HEK293 (cell line): ENCODE measurements at regions not wholly inside any gene's neighbourhood (a gene's known extent, or its start where the extent isn't known, plus 50 kb on each side); places are given as distances from the start of the nearest gene placed in this dataset.

ENCODE experiments used
- CTCF ChIA-PET: fragments of 350-600 bp; formaldehyde crosslinking; extraction: SDS; loops from one replicate; lab custom pipeline; 2021; ENCODE audit warnings: antibody characterized with exemption; lab: Yijun Ruan, JAX
- POLR2A ChIA-PET: fragments of 300-600 bp; formaldehyde crosslinking; extraction: SDS; loops from one replicate; lab custom pipeline; 2020; ENCODE audit warnings: antibody characterized with exemption, inconsistent platforms; lab: Yijun Ruan, JAX
- H3K27ac ChIP-seq: fragments of 200-500 bp; sonication (Bioruptor generic); 2 replicates; pipeline ENCODE4 v1.5.1; 2014; ENCODE audit warnings: low read depth, low read length, control low read depth, inconsistent platforms; ENCODE audit errors: extremely low read depth
- H3K36me3 ChIP-seq, 2 experiments: fragments of 200-500 bp in 1 of 2; sonication (Bioruptor generic) in 1 of 2; 1 replicate in 1 of 2; 2 replicates in 1 of 2; pipeline ENCODE4 v1.5.1; 2014 to 2017; ENCODE audit warnings: inconsistent platforms in 2 of 2, low read length in 2 of 2; ENCODE audit not compliant: control insufficient read depth in 2 of 2, insufficient read depth in 1 of 2
- H3K4me1 ChIP-seq: fragments of 200-500 bp; sonication (Bioruptor generic); 2 replicates; pipeline ENCODE4 v1.5.1; 2014; ENCODE audit warnings: mild to moderate bottlenecking, low read length, inconsistent platforms; ENCODE audit not compliant: control insufficient read depth, insufficient read depth
- H3K4me3 ChIP-seq: 2 replicates; pipeline ENCODE4 v1.5.1; 2011; ENCODE audit warnings: low read depth, mild to moderate bottlenecking, control low read depth, low read length, moderate library complexity
- H3K9me3 ChIP-seq: fragments of 200-500 bp; sonication (Bioruptor generic); 2 replicates; pipeline ENCODE4 v1.5.1; 2014; ENCODE audit warnings: low read depth, low read length, inconsistent platforms; ENCODE audit not compliant: control insufficient read depth, insufficient read depth
- GLIS2 ChIP-seq: fragments of 450-650 bp; formaldehyde crosslinking; IDR thresholded peaks from 2 replicates; pipeline ENCODE4 v1.5.1; 2016; ENCODE audit warnings: missing biosample characterization, missing genetic modification characterization
- HOXC10 ChIP-seq: sonication (generic); formaldehyde crosslinking; IDR thresholded peaks from 2 replicates; pipeline ENCODE4 v1.8.1; 2023; ENCODE audit warnings: mild to moderate bottlenecking, missing genetic modification reagents
- KLF17 ChIP-seq: fragments of 450-650 bp; formaldehyde crosslinking; IDR thresholded peaks from 2 replicates; pipeline ENCODE4 v1.5.1; 2016; ENCODE audit warnings: missing biosample characterization, missing genetic modification characterization
- KLF9 ChIP-seq: fragments of 450-650 bp; formaldehyde crosslinking; IDR thresholded peaks from 2 replicates; pipeline ENCODE4 v1.5.1; 2016; ENCODE audit warnings: missing biosample characterization, missing genetic modification characterization, low read depth
- PRDM1 ChIP-seq: fragments of 450-650 bp; formaldehyde crosslinking; IDR thresholded peaks from 2 replicates; pipeline ENCODE4; 2016; ENCODE audit warnings: missing biosample characterization, missing genetic modification characterization
- TCF7L2 ChIP-seq: IDR thresholded peaks from 2 replicates; pipeline ENCODE4 v1.6.1; 2011; ENCODE audit warnings: low read depth, mild to moderate bottlenecking, inconsistent platforms, low read length, moderate library complexity, borderline replicate concordance
- ZBTB20 ChIP-seq: fragments of 450-650 bp; formaldehyde crosslinking; IDR thresholded peaks from 2 replicates; pipeline ENCODE4 v1.5.1; 2016; ENCODE audit warnings: missing biosample characterization, missing genetic modification characterization
- ZBTB21 ChIP-seq: fragments of 450-650 bp; formaldehyde crosslinking; IDR thresholded peaks from 2 replicates; pipeline ENCODE4 v1.5.1; 2017; ENCODE audit warnings: missing biosample characterization, missing genetic modification characterization
- ZNF174 ChIP-seq: fragments of 450-650 bp; formaldehyde crosslinking; IDR thresholded peaks from 2 replicates; pipeline ENCODE4 v1.5.0; 2017; ENCODE audit warnings: missing biosample characterization, mild to moderate bottlenecking, missing genetic modification characterization
- ZNF211 ChIP-seq: fragments of 450-650 bp; formaldehyde crosslinking; IDR thresholded peaks from 2 replicates; pipeline ENCODE4 v1.5.1; 2016; ENCODE audit warnings: low read depth, missing biosample characterization, missing genetic modification characterization
- ZNF302 ChIP-seq: fragments of 450-650 bp; formaldehyde crosslinking; IDR thresholded peaks from 2 replicates; pipeline ENCODE4 v1.5.1; 2016; ENCODE audit warnings: missing biosample characterization, missing genetic modification characterization, low read depth
- ZNF341 ChIP-seq: fragments of 450-650 bp; formaldehyde crosslinking; IDR thresholded peaks from 2 replicates; pipeline ENCODE4; 2016; ENCODE audit warnings: low read depth, missing biosample characterization, missing genetic modification characterization
- ZNF362 ChIP-seq: fragments of 450-650 bp; formaldehyde crosslinking; IDR thresholded peaks from 2 replicates; pipeline ENCODE4 v1.5.1; 2016; ENCODE audit warnings: missing biosample characterization, missing genetic modification characterization
- ZNF37A ChIP-seq: fragments of 450-650 bp; IDR thresholded peaks from 2 replicates; pipeline ENCODE4 v1.5.1; 2018; ENCODE audit warnings: missing biosample characterization, missing genetic modification characterization
- ZNF391 ChIP-seq: fragments of 450-650 bp; formaldehyde crosslinking; IDR thresholded peaks from 2 replicates; pipeline ENCODE4 v1.5.1; 2016; ENCODE audit warnings: low read depth, missing biosample characterization, missing genetic modification characterization, borderline replicate concordance
- ZNF426 ChIP-seq: fragments of 450-650 bp; formaldehyde crosslinking; IDR thresholded peaks from 2 replicates; pipeline ENCODE4 v1.5.1; 2017; ENCODE audit warnings: missing biosample characterization, missing genetic modification characterization, mild to moderate bottlenecking, inconsistent platforms, moderate library complexity
- ZNF449 ChIP-seq: fragments of 450-650 bp; formaldehyde crosslinking; IDR thresholded peaks from 2 replicates; pipeline ENCODE4 v1.5.1; 2017; ENCODE audit warnings: missing biosample characterization, mild to moderate bottlenecking, missing genetic modification characterization, moderate library complexity
- ZNF571 ChIP-seq: fragments of 450-650 bp; formaldehyde crosslinking; IDR thresholded peaks from 2 replicates; pipeline ENCODE4 v1.5.0; 2017; ENCODE audit warnings: missing biosample characterization, missing genetic modification characterization
- ZNF670 ChIP-seq: fragments of 450-650 bp; formaldehyde crosslinking; IDR thresholded peaks from 2 replicates; pipeline ENCODE4 v1.5.1; 2016; ENCODE audit warnings: missing biosample characterization, missing genetic modification characterization, low read depth
- ZNF776 ChIP-seq: fragments of 450-650 bp; formaldehyde crosslinking; IDR thresholded peaks from 2 replicates; pipeline ENCODE4 v1.5.0; 2017; ENCODE audit warnings: missing biosample characterization, missing genetic modification characterization, borderline replicate concordance
- ZNF777 ChIP-seq: fragments of 450-650 bp; formaldehyde crosslinking; IDR thresholded peaks from 2 replicates; pipeline ENCODE4 v1.5.1; 2017; ENCODE audit warnings: missing biosample characterization, missing genetic modification characterization, borderline replicate concordance
- ZNF791 ChIP-seq: fragments of 450-650 bp; formaldehyde crosslinking; IDR thresholded peaks from 2 replicates; pipeline ENCODE4 v1.5.1; 2016; ENCODE audit warnings: missing biosample characterization, missing genetic modification characterization
- ZNF792 ChIP-seq: fragments of 450-650 bp; formaldehyde crosslinking; IDR thresholded peaks from 2 replicates; pipeline ENCODE4 v1.5.1; 2016; ENCODE audit warnings: missing biosample characterization, missing genetic modification characterization
- ZSCAN30 ChIP-seq: fragments of 450-650 bp; IDR thresholded peaks from 2 replicates; pipeline ENCODE4 v1.5.1; 2018; ENCODE audit warnings: missing biosample characterization, mild to moderate bottlenecking, missing genetic modification characterization, moderate library complexity
- ZXDB ChIP-seq: fragments of 450-650 bp; formaldehyde crosslinking; IDR thresholded peaks from 2 replicates; pipeline ENCODE4 v1.5.1; 2016; ENCODE audit warnings: missing biosample characterization, missing genetic modification characterization
- TF ChIP-seq, protein P1 (sequence below): fragments of 450-650 bp; formaldehyde crosslinking; IDR thresholded peaks from 2 replicates; pipeline ENCODE4 v1.5.1; 2016; ENCODE audit warnings: missing biosample characterization, missing genetic modification characterization
- TF ChIP-seq, protein P2 (sequence below): fragments of 450-650 bp; formaldehyde crosslinking; IDR thresholded peaks from 2 replicates; pipeline ENCODE4 v1.5.1; 2016; ENCODE audit warnings: missing biosample characterization, missing genetic modification characterization
- TF ChIP-seq, protein P3 (sequence below): fragments of 450-650 bp; formaldehyde crosslinking; IDR thresholded peaks from 2 replicates; pipeline ENCODE4 v1.5.1; 2017; ENCODE audit warnings: missing biosample characterization, missing genetic modification characterization

- Histone ChIP-seq H3K27ac (no peak overlapping the region), H3K4me1 (no peaks in the 10 kb centered on the region), H3K9me3 (no peaks in the 10 kb centered on the region), H3K36me3 (no peaks in the 10 kb centered on the region), H3K4me3 (no peak overlapping the region)
- TF ChIP-seq ZBTB20 (tag by site-specific recombination) (no peak), KLF17 (tag by site-specific recombination) (no peak), ZNF37A (tag by site-specific recombination) (no peak), ZNF791 (no peak), ZNF571 (tag by site-specific recombination) (no peak), ZSCAN30 (no peak), ZNF302 (tag by site-specific recombination) (no peak), ZXDB (tag by site-specific recombination) (no peak), ZNF341 (tag by site-specific recombination) (no peak), KLF9 (tag by site-specific recombination) (no peak), ZNF426 (tag by site-specific recombination) (no peak), ZNF449 (tag by site-specific recombination) (no peak), ZNF777 (tag by site-specific recombination) (no peak), GLIS2 (tag by site-specific recombination) (no peak), ZNF174 (tag by site-specific recombination) (no peak)
- TF ChIP-seq, protein P1, sequence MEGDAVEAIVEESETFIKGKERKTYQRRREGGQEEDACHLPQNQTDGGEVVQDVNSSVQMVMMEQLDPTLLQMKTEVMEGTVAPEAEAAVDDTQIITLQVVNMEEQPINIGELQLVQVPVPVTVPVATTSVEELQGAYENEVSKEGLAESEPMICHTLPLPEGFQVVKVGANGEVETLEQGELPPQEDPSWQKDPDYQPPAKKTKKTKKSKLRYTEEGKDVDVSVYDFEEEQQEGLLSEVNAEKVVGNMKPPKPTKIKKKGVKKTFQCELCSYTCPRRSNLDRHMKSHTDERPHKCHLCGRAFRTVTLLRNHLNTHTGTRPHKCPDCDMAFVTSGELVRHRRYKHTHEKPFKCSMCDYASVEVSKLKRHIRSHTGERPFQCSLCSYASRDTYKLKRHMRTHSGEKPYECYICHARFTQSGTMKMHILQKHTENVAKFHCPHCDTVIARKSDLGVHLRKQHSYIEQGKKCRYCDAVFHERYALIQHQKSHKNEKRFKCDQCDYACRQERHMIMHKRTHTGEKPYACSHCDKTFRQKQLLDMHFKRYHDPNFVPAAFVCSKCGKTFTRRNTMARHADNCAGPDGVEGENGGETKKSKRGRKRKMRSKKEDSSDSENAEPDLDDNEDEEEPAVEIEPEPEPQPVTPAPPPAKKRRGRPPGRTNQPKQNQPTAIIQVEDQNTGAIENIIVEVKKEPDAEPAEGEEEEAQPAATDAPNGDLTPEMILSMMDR: no peak
- TF ChIP-seq, protein P2, sequence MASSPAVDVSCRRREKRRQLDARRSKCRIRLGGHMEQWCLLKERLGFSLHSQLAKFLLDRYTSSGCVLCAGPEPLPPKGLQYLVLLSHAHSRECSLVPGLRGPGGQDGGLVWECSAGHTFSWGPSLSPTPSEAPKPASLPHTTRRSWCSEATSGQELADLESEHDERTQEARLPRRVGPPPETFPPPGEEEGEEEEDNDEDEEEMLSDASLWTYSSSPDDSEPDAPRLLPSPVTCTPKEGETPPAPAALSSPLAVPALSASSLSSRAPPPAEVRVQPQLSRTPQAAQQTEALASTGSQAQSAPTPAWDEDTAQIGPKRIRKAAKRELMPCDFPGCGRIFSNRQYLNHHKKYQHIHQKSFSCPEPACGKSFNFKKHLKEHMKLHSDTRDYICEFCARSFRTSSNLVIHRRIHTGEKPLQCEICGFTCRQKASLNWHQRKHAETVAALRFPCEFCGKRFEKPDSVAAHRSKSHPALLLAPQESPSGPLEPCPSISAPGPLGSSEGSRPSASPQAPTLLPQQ (tag by site-specific recombination): no peak
- ChIA-PET CTCF (no interaction called here), POLR2A (no interaction called here)
These were observed 1337.8 kb downstream of the AMY1C start for GRCh38 chr1:105087506-105087905.

DNA sequence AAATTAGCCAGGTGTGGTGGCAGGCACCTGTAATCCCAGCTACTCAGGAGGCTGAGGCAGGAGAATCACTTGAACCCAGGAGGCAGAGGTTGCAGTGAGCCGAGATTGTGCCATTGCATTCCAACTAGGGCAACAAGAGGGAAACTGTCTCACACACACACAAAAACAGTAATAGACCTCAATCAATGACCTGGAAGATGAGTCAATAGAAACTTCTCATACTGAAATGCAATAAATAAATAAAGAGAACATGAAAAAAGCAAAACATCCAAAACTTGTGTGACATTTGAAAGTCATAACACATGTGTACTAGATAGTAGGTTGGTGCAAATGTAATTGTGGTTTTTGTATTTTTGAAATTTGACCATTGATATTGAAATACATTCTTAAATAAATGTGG is 1338.5 kb downstream of the AMY1C start:
- H3K9me3 ChIP-seq: no peaks in the 10 kb centered on the region
- H3K4me1 ChIP-seq: no peaks in the 10 kb centered on the region
- H3K27ac ChIP-seq: no peak overlapping the region
- ChIA-PET CTCF (no interaction called here), POLR2A (no interaction called here)
- H3K4me3 ChIP-seq: no peak overlapping the region
- H3K36me3 ChIP-seq: no peaks in the 10 kb centered on the region
- TF ChIP-seq ZNF670 (tag by site-specific recombination) (no peak), HOXC10 (CRISPR knock-in tag) (no peak), ZNF362 (tag by site-specific recombination) (no peak), ZNF792 (tag by site-specific recombination) (no peak), PRDM1 (no peak), TCF7L2 (no peak), ZNF211 (tag by site-specific recombination) (no peak), ZNF391 (tag by site-specific recombination) (no peak), ZBTB21 (no peak), ZNF776 (no peak)
- TF ChIP-seq, protein P3, sequence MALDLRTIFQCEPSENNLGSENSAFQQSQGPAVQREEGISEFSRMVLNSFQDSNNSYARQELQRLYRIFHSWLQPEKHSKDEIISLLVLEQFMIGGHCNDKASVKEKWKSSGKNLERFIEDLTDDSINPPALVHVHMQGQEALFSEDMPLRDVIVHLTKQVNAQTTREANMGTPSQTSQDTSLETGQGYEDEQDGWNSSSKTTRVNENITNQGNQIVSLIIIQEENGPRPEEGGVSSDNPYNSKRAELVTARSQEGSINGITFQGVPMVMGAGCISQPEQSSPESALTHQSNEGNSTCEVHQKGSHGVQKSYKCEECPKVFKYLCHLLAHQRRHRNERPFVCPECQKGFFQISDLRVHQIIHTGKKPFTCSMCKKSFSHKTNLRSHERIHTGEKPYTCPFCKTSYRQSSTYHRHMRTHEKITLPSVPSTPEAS (tag by site-specific recombination): no peak
